IPS-15b (cell line): ENCODE measurements at regions not wholly inside any gene's neighbourhood (a gene's known extent, or its start where the extent isn't known, plus 50 kb on each side); places are given as distances from the start of the nearest gene placed in this dataset.
"Not testable (repeated sequence)": the region's sequence is repeated elsewhere in the genome, so short reads cannot be mapped to it uniquely, and the experiment has no call there.

ENCODE experiments used
- H3K27me3 ChIP-seq: one replicate; pipeline ENCODE4 v1.6.1; 2013; ENCODE audit warnings: low read length; ENCODE audit not compliant: control insufficient read depth, insufficient read depth
- H3K36me3 ChIP-seq: one replicate; pipeline ENCODE4 v1.6.1; 2013; ENCODE audit warnings: low read length; ENCODE audit not compliant: control insufficient read depth, insufficient read depth
- H3K4me1 ChIP-seq: one replicate; pipeline ENCODE4 v1.6.1; 2013; ENCODE audit warnings: mild to moderate bottlenecking, low read length; ENCODE audit not compliant: control insufficient read depth, insufficient read depth
- H3K4me3 ChIP-seq: one replicate; pipeline ENCODE4 v1.5.1; 2013; ENCODE audit warnings: low read depth, low read length
- H3K9ac ChIP-seq: one replicate; pipeline ENCODE4 v1.6.1; 2013; ENCODE audit warnings: low read depth, mild to moderate bottlenecking, low read length
- H3K9me3 ChIP-seq: one replicate; pipeline ENCODE4 v1.6.1; 2013; ENCODE audit warnings: mild to moderate bottlenecking, low read length; ENCODE audit not compliant: control insufficient read depth, insufficient read depth

DNA sequence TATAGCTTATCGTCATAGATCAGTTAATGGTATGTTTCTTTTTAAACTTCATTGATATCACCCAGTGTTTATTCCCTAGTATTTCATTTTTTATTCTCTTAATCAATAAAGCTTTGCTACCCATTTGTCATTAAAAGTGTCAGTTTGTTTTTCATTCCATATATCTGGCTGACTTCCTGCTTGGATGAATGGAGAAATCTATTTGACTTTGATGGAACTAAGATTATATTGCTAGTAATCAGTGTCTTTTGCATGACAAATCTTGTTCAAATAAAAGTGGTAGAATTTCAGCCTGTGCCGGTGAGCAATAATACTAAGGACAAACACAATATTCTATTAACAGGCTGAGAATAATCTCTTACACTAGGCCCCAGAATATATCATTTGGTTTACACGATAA lies 203.3 kb downstream of the SEC23IP start:
- H3K9me3 ChIP-seq = no peaks in the 10 kb centered on the region

GRCh38 chr10:120097766-120098165 lies 205.2 kb downstream of the SEC23IP start:
- Histone ChIP-seq H3K9ac (no peak overlapping the region), H3K36me3 (no peaks in the 10 kb centered on the region), H3K9me3 (no peaks in the 10 kb centered on the region), H3K27me3 (no peaks in the 10 kb centered on the region), H3K4me3 (no peak overlapping the region), H3K4me1 (peaks cover 8% of the 10 kb centered on the region)

More for the DNA sequence above, 203.3 kb downstream of the SEC23IP start:
- Histone ChIP-seq H3K4me1 (peaks cover 8% of the 10 kb centered on the region), H3K27me3 (no peaks in the 10 kb centered on the region), H3K4me3 (no peak overlapping the region), H3K9ac (no peak overlapping the region), H3K36me3 (no peaks in the 10 kb centered on the region)

- no peaks in the 10 kb centered on the region for H3K36me3 ChIP-seq
Measured at GRCh38 chr10:120098232-120098930, 205.9 kb downstream of the SEC23IP start.

GRCh38 chr10:120103738-120104560 lies 211.4 kb downstream of the SEC23IP start:
- Histone ChIP-seq H3K27me3 (no peaks in the 10 kb centered on the region), H3K4me3 (no peak overlapping the region), H3K36me3 (no peaks in the 10 kb centered on the region), H3K9me3 (no peaks in the 10 kb centered on the region), H3K9ac (no peak overlapping the region), H3K4me1 (peaks cover 6% of the 10 kb centered on the region)

More at GRCh38 chr10:120098232-120098930, 205.9 kb downstream of the SEC23IP start:
- Histone ChIP-seq H3K9me3 (no peaks in the 10 kb centered on the region), H3K9ac (no peak overlapping the region), H3K4me1 (peaks cover 8% of the 10 kb centered on the region), H3K4me3 (no peak overlapping the region), H3K27me3 (no peaks in the 10 kb centered on the region)

GRCh38 chr10:120105001-120105400 lies 212.5 kb downstream of the SEC23IP start:
- no peaks in the 10 kb centered on the region for H3K9me3 ChIP-seq
- no peak overlapping the region for H3K4me3 ChIP-seq
- H3K27me3 ChIP-seq = no peaks in the 10 kb centered on the region
- H3K4me1 ChIP-seq = no peaks in the 10 kb centered on the region
- no peak overlapping the region for H3K9ac ChIP-seq
- no peaks in the 10 kb centered on the region for H3K36me3 ChIP-seq

GRCh38 chr10:120105492-120105891 lies 213.0 kb downstream of the SEC23IP start:
- Histone ChIP-seq H3K27me3 (no peaks in the 10 kb centered on the region), H3K9ac (no peak overlapping the region), H3K4me1 (no peaks in the 10 kb centered on the region), H3K36me3 (no peaks in the 10 kb centered on the region), H3K9me3 (no peaks in the 10 kb centered on the region), H3K4me3 (no peak overlapping the region)

GRCh38 chr10:120108916-120109315 lies 216.4 kb downstream of the SEC23IP start:
- Histone ChIP-seq H3K27me3 (no peaks in the 10 kb centered on the region), H3K9ac (no peak overlapping the region), H3K9me3 (no peaks in the 10 kb centered on the region), H3K36me3 (no peaks in the 10 kb centered on the region), H3K4me1 (no peaks in the 10 kb centered on the region), H3K4me3 (no peak overlapping the region)

DNA sequence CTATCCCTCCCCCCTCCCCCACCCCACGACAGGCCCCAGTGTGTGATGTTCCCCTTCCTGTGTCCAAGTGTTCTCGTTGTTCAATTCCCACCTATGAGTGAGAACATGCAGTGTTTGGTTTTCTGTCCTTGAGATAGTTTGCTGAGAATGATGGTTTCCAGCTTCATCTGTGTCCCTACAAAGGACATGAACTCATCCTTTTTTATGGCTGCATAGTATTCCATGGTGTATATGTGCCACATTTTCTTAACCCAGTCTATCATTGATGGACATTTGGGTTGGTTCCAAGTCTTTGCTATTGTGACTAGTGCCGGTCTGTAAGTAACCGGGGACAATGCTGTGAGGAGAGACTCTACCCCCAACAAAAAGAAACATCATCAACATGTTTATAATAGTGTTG lies 217.2 kb downstream of the SEC23IP start:
- not testable (repeated sequence) for H3K36me3 ChIP-seq, H3K4me3 ChIP-seq, H3K4me1 ChIP-seq, H3K9me3 ChIP-seq, H3K27me3 ChIP-seq, H3K9ac ChIP-seq

DNA sequence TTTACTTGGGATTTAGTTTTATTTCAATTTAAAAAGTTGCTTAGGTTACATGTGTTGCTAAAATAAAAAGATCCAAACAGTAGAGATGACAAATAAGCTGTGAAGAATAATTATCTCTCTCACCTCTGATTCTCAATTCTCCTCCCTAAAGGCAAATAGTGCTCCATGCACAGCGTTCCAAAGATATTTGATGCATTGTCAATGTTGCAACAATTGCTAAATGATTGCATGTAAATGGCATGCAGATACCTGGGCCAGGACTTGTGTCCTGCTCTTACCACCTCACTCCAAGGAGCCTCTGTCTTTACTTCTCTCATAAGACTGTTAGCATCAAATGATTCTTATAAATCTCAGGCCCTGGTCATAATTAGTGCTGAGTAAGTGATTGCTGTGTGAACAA lies 217.7 kb downstream of the SEC23IP start:
- H3K9ac ChIP-seq = no peak overlapping the region
- H3K27me3 ChIP-seq = no peaks in the 10 kb centered on the region
- no peaks in the 10 kb centered on the region for H3K9me3 ChIP-seq
- H3K36me3 ChIP-seq = no peaks in the 10 kb centered on the region
- H3K4me3 ChIP-seq = no peak overlapping the region
- H3K4me1 ChIP-seq = no peaks in the 10 kb centered on the region

GRCh38 chr10:120111628-120112027 lies 219.1 kb downstream of the SEC23IP start:
- H3K9ac ChIP-seq = no peak overlapping the region
- H3K4me3 ChIP-seq = no peak overlapping the region
- H3K4me1 ChIP-seq = no peaks in the 10 kb centered on the region
- no peaks in the 10 kb centered on the region for H3K36me3 ChIP-seq
- no peaks in the 10 kb centered on the region for H3K27me3 ChIP-seq
- no peaks in the 10 kb centered on the region for H3K9me3 ChIP-seq

GRCh38 chr10:120112809-120113208 lies 220.3 kb downstream of the SEC23IP start:
- no peak overlapping the region for H3K4me3 ChIP-seq
- H3K36me3 ChIP-seq = no peaks in the 10 kb centered on the region
- H3K27me3 ChIP-seq = no peaks in the 10 kb centered on the region
- H3K9ac ChIP-seq = no peak overlapping the region
- no peaks in the 10 kb centered on the region for H3K9me3 ChIP-seq
- H3K4me1 ChIP-seq = no peaks in the 10 kb centered on the region

DNA sequence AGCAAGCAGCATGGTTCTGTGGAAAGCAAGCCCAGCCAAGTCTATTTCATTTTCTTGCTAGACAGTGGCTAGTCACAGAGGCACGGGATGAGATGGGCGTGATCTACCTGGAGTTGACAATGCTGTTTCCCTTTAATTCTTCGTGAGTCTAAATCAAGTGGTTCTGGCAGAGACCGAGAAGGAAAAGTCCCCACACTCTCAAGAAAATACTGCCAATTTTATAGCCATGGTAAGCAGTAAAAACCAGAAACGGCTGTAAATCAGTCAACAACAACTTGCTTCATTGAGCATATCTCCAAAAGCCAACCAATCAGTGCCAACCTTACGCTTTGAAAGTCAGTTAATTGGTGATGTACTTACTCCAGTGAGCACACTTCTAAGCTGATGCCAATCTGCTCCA lies 223.4 kb downstream of the SEC23IP start:
- Histone ChIP-seq H3K9me3 (no peaks in the 10 kb centered on the region), H3K27me3 (no peaks in the 10 kb centered on the region), H3K9ac (no peak overlapping the region)

More for the DNA sequence above, 223.4 kb downstream of the SEC23IP start:
- no peaks in the 10 kb centered on the region for H3K4me1 ChIP-seq
- H3K36me3 ChIP-seq = no peaks in the 10 kb centered on the region
- no peak overlapping the region for H3K4me3 ChIP-seq
